ENCODE measurements at regions not wholly inside any gene's neighbourhood (a gene's known extent, or its start where the extent isn't known, plus 50 kb on each side); places are given as distances from the start of the nearest gene placed in this dataset.
"Not testable (repeated sequence)": the region's sequence is repeated elsewhere in the genome, so short reads cannot be mapped to it uniquely, and the experiment has no call there.

GRCh38 chr4:30125868-30126267 is 594.3 kb upstream of the PCDH7 start:
- Histone ChIP-seq H3K27ac (ENCODE audit: low read depth, low read length) (no peak overlapping the region), H2AFZ (ENCODE audit: low read length) (no peak overlapping the region), H3K79me2 (ENCODE audit: insufficient read depth, low read length) (no peaks in the 10 kb centered on the region), H3K4me3 (ENCODE audit: insufficient read depth, low read length) (no peak overlapping the region), H3K27me3 (ENCODE audit: insufficient read depth, low read length) (no peaks in the 10 kb centered on the region), H3K4me1 (ENCODE audit: insufficient read depth, low read length) (no peaks in the 10 kb centered on the region), H3K9me3 (ENCODE audit: low read depth, low read length) (no peaks in the 10 kb centered on the region), H4K20me1 (ENCODE audit: insufficient read depth, low read length) (no peaks in the 10 kb centered on the region), H3K4me2 (ENCODE audit: insufficient read depth, low read length) (no peak overlapping the region), H3K36me3 (ENCODE audit: insufficient read depth, low read length) (no peaks in the 10 kb centered on the region)
- TF ChIP-seq CTCF (IDR thresholded peaks at IDR 0.05; ENCODE audit: extremely low read depth, low read depth, low read length) = no peak
- DNase-seq (ENCODE audit: insufficient read length, low spot score, missing footprints) = no peak

GRCh38 chr4:30126351-30126750 is 593.8 kb upstream of the PCDH7 start:
- H3K4me2 ChIP-seq (ENCODE audit: insufficient read depth, low read length) = no peak overlapping the region
- H2AFZ ChIP-seq (ENCODE audit: low read length) = no peak overlapping the region
- TF ChIP-seq CTCF (IDR thresholded peaks at IDR 0.05; ENCODE audit: extremely low read depth, low read depth, low read length) = no peak
- H3K27me3 ChIP-seq (ENCODE audit: insufficient read depth, low read length) = no peaks in the 10 kb centered on the region
- H3K4me3 ChIP-seq (ENCODE audit: insufficient read depth, low read length) = no peak overlapping the region
- no peaks in the 10 kb centered on the region for H3K4me1 ChIP-seq (ENCODE audit: insufficient read depth, low read length)
- H3K79me2 ChIP-seq (ENCODE audit: insufficient read depth, low read length) = no peaks in the 10 kb centered on the region
- no peak for DNase-seq (ENCODE audit: insufficient read length, low spot score, missing footprints)
- no peaks in the 10 kb centered on the region for H4K20me1 ChIP-seq (ENCODE audit: insufficient read depth, low read length)
- H3K36me3 ChIP-seq (ENCODE audit: insufficient read depth, low read length) = no peaks in the 10 kb centered on the region
- H3K9me3 ChIP-seq (ENCODE audit: low read depth, low read length) = no peaks in the 10 kb centered on the region
- H3K27ac ChIP-seq (ENCODE audit: low read depth, low read length) = no peak overlapping the region

GRCh38 chr4:30148828-30149227 is 571.3 kb upstream of the PCDH7 start:
- DNase-seq (ENCODE audit: insufficient read length, low spot score, missing footprints); H3K4me3 ChIP-seq (ENCODE audit: insufficient read depth, low read length); H2AFZ ChIP-seq (ENCODE audit: low read length); H3K36me3 ChIP-seq (ENCODE audit: insufficient read depth, low read length); H4K20me1 ChIP-seq (ENCODE audit: insufficient read depth, low read length); H3K4me1 ChIP-seq (ENCODE audit: insufficient read depth, low read length); H3K9me3 ChIP-seq (ENCODE audit: low read depth, low read length); H3K27me3 ChIP-seq (ENCODE audit: insufficient read depth, low read length); H3K4me2 ChIP-seq (ENCODE audit: insufficient read depth, low read length); H3K79me2 ChIP-seq (ENCODE audit: insufficient read depth, low read length); H3K27ac ChIP-seq (ENCODE audit: low read depth, low read length): not testable (repeated sequence)

GRCh38 chr4:30149539-30149938 is 570.6 kb upstream of the PCDH7 start:
- H3K27ac ChIP-seq (ENCODE audit: low read depth, low read length); H3K36me3 ChIP-seq (ENCODE audit: insufficient read depth, low read length); H3K4me1 ChIP-seq (ENCODE audit: insufficient read depth, low read length); H2AFZ ChIP-seq (ENCODE audit: low read length); H3K27me3 ChIP-seq (ENCODE audit: insufficient read depth, low read length); DNase-seq (ENCODE audit: insufficient read length, low spot score, missing footprints); H3K4me3 ChIP-seq (ENCODE audit: insufficient read depth, low read length); H3K4me2 ChIP-seq (ENCODE audit: insufficient read depth, low read length); H3K79me2 ChIP-seq (ENCODE audit: insufficient read depth, low read length); H4K20me1 ChIP-seq (ENCODE audit: insufficient read depth, low read length); H3K9me3 ChIP-seq (ENCODE audit: low read depth, low read length): not testable (repeated sequence)

- no peak overlapping the region for H2AFZ ChIP-seq (ENCODE audit: low read length)
- TF ChIP-seq CTCF (IDR thresholded peaks at IDR 0.05; ENCODE audit: extremely low read depth, low read depth, low read length) = no peak
- no peaks in the 10 kb centered on the region for H4K20me1 ChIP-seq (ENCODE audit: insufficient read depth, low read length)
- H3K36me3 ChIP-seq (ENCODE audit: insufficient read depth, low read length) = no peaks in the 10 kb centered on the region
- H3K4me2 ChIP-seq (ENCODE audit: insufficient read depth, low read length) = no peak overlapping the region
- no peaks in the 10 kb centered on the region for H3K27me3 ChIP-seq (ENCODE audit: insufficient read depth, low read length)
- DNase-seq (ENCODE audit: insufficient read length, low spot score, missing footprints) = no peak
- H3K4me3 ChIP-seq (ENCODE audit: insufficient read depth, low read length) = no peak overlapping the region
- H3K79me2 ChIP-seq (ENCODE audit: insufficient read depth, low read length) = no peaks in the 10 kb centered on the region
- no peaks in the 10 kb centered on the region for H3K9me3 ChIP-seq (ENCODE audit: low read depth, low read length)
- H3K27ac ChIP-seq (ENCODE audit: low read depth, low read length) = no peak overlapping the region
- H3K4me1 ChIP-seq (ENCODE audit: insufficient read depth, low read length) = no peaks in the 10 kb centered on the region
These were observed 566.7 kb upstream of the PCDH7 start for GRCh38 chr4:30153427-30153826.
